Heart left ventricle (tissue), 13 donors: ENCODE measurements at regions not wholly inside any gene's neighbourhood (a gene's known extent, or its start where the extent isn't known, plus 50 kb on each side); places are given as distances from the start of the nearest gene placed in this dataset.

Source experiments
- CTCF ChIP-seq, 12 donors: fragments of 200-600 bp; sonication (generic) in 4 of 12; IDR thresholded peaks; one replicate each; pipeline versions ENCODE4 v1.5.0 to v1.8.0; 2018 to 2022; ENCODE audit warnings: antibody characterized with exemption in 12 of 12, mild to moderate bottlenecking in 5 of 12
- POLR2A ChIP-seq, 2 donors: fragments of 450-650 bp; IDR thresholded peaks; one replicate each; pipeline ENCODE4 v1.6.1; 2017; ENCODE audit warnings: antibody characterized with exemption in 2 of 2, mild to moderate bottlenecking in 2 of 2, moderate library complexity in 2 of 2
- donor health status: ischemic (EF 13 %, LVEDD 7.1; RV severe dilation, severe dysfunction).
- donor health status: DM: no; HTN: yes; CAD: no.
- donor health status: DM: no; HTN: no; CAD: no.
- donor health status: ischemic (EF 25% LVEDD 6.9; RV normal size, moderate dysfunction).
- donor health status: ischemic (EF 25% LVEDD 5.7; RV mildly dilated, moderate dysfunction).
- donor health status: ischemic (EF 35%, LVEDD 5.7; RV mildly dilated, moderate dysfunction).
- donor health status: nonischemic (EF 11% LVEDD 7.7; RV severe dilation, severe dysfunction).
- donor health status: DM: yes; HTN: yes; CAD: no.
- donor health status: PGD.
- donor health status: ischemic (EF 29% LVEDD 5.4; RV normal size, mild dysfunction).
- donor health status: nonischemic (EF 23%, LVEDD 6.1; RV moderate dilation, normal function).

- TF ChIP-seq CTCF (IDR thresholded peaks at IDR 0.05): no peak
- no peak for TF ChIP-seq POLR2A (IDR thresholded peaks at IDR 0.05)
Observed at GRCh38 chr9:104345061-104345460, 159.0 kb upstream of the OR13F1 start.
